ENCODE measurements at regions not wholly inside any gene's neighbourhood (a gene's known extent, or its start where the extent isn't known, plus 50 kb on each side); places are given as distances from the start of the nearest gene placed in this dataset.
"Not testable (repeated sequence)": the region's sequence is repeated elsewhere in the genome, so short reads cannot be mapped to it uniquely, and the experiment has no call there.

DNA sequence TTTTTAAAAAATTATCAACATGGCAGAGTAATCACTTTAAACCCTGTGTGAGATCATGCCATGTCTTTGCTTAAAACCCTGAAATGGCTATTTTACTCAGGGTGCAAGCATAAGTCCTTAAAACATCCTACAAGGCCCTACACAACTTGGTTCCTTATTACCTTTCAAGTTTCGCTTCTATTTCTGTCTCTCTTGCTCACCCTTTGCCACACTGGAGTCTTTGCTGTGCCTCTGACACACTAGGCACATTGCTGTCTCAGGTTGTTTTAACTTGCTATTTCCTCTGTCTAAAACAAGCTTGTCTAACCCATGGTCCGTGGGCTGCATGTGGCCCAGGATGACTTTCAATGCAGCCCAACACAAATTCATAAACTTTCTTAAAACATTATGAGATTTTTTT is 55.6 kb downstream of the KIAA0408 start:
- Mint-ChIP-seq H3K27me3 (ENCODE audit: insufficient read depth, unreplicated experiment) (no peaks in the 10 kb centered on the region), H3K36me3 (ENCODE audit: insufficient read depth, unreplicated experiment) (no peaks in the 10 kb centered on the region), H3K27ac (ENCODE audit: unreplicated experiment) (no peak overlapping the region), H3K4me3 (ENCODE audit: unreplicated experiment) (no peak overlapping the region), H3K4me1 (ENCODE audit: low read depth, unreplicated experiment) (no peaks in the 10 kb centered on the region), H3K9me3 (ENCODE audit: unreplicated experiment) (no peaks in the 10 kb centered on the region)
- Histone ChIP-seq H3K27me3 (replicated peaks; ENCODE audit: control insufficient read depth, insufficient read depth, low read length) (no peaks in the 10 kb centered on the region), H3K4me1 (no peaks in the 10 kb centered on the region), H3K4me3 (ENCODE audit: low read depth, low read length) (no peak overlapping the region), H3K36me3 (ENCODE audit: control insufficient read depth, insufficient read depth, low read length) (no peaks in the 10 kb centered on the region), H3K9me3 (no peaks in the 10 kb centered on the region)
- CTCF ChIA-PET: no interaction called here
- no peak for DNase-seq
- intact Hi-C loops (cut with micrococcal nuclease; ENCODE audit: unreplicated experiment): no loop called here
- BruUV-seq (replicated peaks): no TSS peak
- TF ChIP-seq, protein P1, sequence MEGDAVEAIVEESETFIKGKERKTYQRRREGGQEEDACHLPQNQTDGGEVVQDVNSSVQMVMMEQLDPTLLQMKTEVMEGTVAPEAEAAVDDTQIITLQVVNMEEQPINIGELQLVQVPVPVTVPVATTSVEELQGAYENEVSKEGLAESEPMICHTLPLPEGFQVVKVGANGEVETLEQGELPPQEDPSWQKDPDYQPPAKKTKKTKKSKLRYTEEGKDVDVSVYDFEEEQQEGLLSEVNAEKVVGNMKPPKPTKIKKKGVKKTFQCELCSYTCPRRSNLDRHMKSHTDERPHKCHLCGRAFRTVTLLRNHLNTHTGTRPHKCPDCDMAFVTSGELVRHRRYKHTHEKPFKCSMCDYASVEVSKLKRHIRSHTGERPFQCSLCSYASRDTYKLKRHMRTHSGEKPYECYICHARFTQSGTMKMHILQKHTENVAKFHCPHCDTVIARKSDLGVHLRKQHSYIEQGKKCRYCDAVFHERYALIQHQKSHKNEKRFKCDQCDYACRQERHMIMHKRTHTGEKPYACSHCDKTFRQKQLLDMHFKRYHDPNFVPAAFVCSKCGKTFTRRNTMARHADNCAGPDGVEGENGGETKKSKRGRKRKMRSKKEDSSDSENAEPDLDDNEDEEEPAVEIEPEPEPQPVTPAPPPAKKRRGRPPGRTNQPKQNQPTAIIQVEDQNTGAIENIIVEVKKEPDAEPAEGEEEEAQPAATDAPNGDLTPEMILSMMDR (IDR thresholded peaks at IDR 0.05; ENCODE audit: insufficient read depth in 1 of 2, low read depth in 1 of 2, low read length in 1 of 2, severe bottlenecking in 1 of 2, unreplicated experiment in 1 of 2): no peak
- POLR2A ChIA-PET: no interaction called here

DNA sequence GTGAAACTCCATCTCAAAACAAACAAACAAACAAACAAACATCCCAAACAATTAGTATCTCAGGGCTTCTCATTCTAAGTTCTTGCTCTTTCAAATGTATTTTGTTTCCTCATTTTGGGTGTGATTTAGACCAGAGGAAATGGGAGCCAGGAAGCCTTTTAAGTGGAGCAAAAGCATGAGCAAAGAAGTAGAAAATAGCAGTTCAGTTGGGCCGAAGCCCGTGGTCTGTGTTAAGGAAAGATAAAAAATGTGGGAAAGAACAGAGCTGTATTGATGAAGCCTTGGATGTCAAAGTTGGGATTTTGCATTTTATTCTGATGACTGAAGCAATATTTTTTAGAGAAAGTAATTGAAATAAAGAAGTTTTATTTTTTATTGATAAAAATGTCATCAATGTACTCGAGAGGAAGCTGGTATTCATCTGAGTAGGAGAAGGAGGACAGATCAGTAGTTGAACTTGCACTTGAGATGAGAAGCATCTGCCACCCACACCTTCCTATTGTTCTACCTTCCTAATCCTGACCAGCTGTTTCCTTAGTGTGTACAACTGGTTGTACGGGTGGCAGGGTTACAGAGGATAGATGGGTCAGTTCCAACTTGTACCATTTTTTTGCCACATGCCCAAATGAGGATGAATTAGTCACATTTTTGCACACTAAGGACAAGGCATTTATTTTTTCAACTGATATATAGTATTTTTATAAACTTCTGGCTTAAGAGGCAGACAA is 56.1 kb downstream of the KIAA0408 start:
- Mint-ChIP-seq H3K36me3 (ENCODE audit: insufficient read depth, unreplicated experiment) (no peaks in the 10 kb centered on the region), H3K4me3 (ENCODE audit: unreplicated experiment) (no peak overlapping the region), H3K4me1 (ENCODE audit: low read depth, unreplicated experiment) (no peaks in the 10 kb centered on the region), H3K27ac (ENCODE audit: unreplicated experiment) (no peak overlapping the region), H3K9me3 (ENCODE audit: unreplicated experiment) (no peaks in the 10 kb centered on the region), H3K27me3 (ENCODE audit: insufficient read depth, unreplicated experiment) (no peaks in the 10 kb centered on the region)
- no peak overlapping the region for H3K4me3 ChIP-seq (ENCODE audit: low read depth, low read length)
- intact Hi-C loops (cut with micrococcal nuclease; ENCODE audit: unreplicated experiment): no loop called here
- H3K36me3 ChIP-seq (ENCODE audit: control insufficient read depth, insufficient read depth, low read length): no peaks in the 10 kb centered on the region
- no peaks in the 10 kb centered on the region for H3K9me3 ChIP-seq
- CTCF ChIA-PET: no interaction called here
- TF ChIP-seq, protein P1 (IDR thresholded peaks at IDR 0.05; ENCODE audit: insufficient read depth in 1 of 2, low read depth in 1 of 2, low read length in 1 of 2, severe bottlenecking in 1 of 2, unreplicated experiment in 1 of 2): no peak
- H3K4me1 ChIP-seq: no peaks in the 10 kb centered on the region
- H3K27me3 ChIP-seq (replicated peaks; ENCODE audit: control insufficient read depth, insufficient read depth, low read length): no peaks in the 10 kb centered on the region
- BruUV-seq (replicated peaks): no TSS peak
- DNase-seq: no peak
- POLR2A ChIA-PET: no interaction called here

DNA sequence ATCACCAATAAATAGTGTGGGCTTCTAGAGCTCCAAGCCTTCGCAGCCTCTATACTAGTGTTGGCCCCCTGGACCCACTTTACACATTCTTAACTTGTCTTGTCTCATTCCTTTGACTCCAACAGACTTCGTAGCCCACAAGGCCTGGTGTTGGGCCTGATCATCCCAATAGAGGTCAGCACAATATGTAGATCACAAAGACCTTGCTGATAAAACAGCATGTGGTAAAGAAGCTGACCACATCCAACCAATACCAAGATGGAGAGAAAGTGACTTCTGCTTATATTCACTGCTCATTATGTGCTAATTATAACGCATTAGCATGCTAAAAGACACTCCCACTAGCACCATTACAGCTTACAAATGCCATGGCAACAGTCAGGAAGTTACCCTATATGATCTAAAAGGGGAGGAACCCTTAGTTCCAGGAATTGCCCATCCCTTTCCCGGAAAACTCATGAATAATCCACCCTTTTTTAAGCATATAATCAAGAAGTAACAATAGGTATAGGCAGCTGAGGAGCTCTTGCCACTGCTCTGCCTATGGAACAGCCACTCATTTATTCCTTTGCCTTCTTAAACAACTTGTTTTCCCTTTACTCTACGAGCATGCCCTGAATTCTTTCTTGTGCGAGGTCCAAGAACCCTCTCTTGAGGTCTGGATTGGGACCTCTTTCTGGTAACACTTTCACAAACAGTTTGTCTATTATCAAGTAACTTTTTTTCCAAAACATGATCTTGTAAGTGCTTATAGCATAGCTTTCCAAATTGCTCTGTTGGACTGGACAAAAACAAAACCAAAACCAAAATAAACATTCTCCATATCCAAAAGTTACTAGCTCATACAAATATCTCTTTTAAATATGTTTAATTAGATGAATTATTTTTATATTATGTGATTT is 54.6 kb upstream of the ECHDC1 start:
- ChIA-PET CTCF (no interaction called here), POLR2A (no interaction called here)
- Histone ChIP-seq H3K9me3 (no peaks in the 10 kb centered on the region), H3K4me3 (ENCODE audit: low read depth, low read length) (no peak overlapping the region), H3K4me1 (peaks cover 8% of the 10 kb centered on the region; the same call in 1 of the 2 replicates), H3K27me3 (replicated peaks; ENCODE audit: control insufficient read depth, insufficient read depth, low read length) (no peaks in the 10 kb centered on the region), H3K36me3 (ENCODE audit: control insufficient read depth, insufficient read depth, low read length) (no peaks in the 10 kb centered on the region)
- BruUV-seq (replicated peaks): no TSS peak
- no peak for DNase-seq
- Mint-ChIP-seq H3K27me3 (ENCODE audit: insufficient read depth, unreplicated experiment) (no peaks in the 10 kb centered on the region), H3K27ac (ENCODE audit: unreplicated experiment) (no peak overlapping the region), H3K4me3 (ENCODE audit: unreplicated experiment) (no peak overlapping the region), H3K36me3 (ENCODE audit: insufficient read depth, unreplicated experiment) (no peaks in the 10 kb centered on the region), H3K4me1 (ENCODE audit: low read depth, unreplicated experiment) (peaks cover 7% of the 10 kb centered on the region), H3K9me3 (ENCODE audit: unreplicated experiment) (no peaks in the 10 kb centered on the region)
- TF ChIP-seq, protein P1 (IDR thresholded peaks at IDR 0.05; ENCODE audit: insufficient read depth in 1 of 2, low read depth in 1 of 2, low read length in 1 of 2, severe bottlenecking in 1 of 2, unreplicated experiment in 1 of 2): no peak
- intact Hi-C loops (cut with micrococcal nuclease; ENCODE audit: unreplicated experiment): no loop called here

DNA sequence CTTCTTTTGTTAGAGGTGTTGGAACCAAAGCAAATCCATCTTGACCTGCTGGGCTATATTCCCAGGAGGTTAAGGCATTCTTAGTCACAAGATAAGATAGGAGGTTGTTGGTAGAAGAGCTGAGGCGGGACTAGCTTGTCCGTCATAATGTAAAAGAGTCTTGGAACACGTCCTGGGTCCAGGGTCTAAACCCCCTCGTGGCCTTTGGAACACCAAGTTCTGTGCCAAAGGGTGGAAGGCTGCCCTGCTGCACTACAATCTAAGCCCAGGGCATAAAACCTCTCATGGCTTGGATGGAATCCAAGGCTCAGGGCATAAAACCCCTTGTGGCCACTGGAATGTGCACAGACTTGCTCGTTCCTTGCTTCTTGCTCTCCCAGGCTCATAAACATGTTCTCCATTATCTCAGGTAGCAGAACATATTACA is 53.8 kb upstream of the ECHDC1 start:
- peak; percentile 8 to 34 for DNase-seq
- H3K36me3 ChIP-seq (ENCODE audit: control insufficient read depth, insufficient read depth, low read length); H3K27ac Mint-ChIP-seq (ENCODE audit: unreplicated experiment); H3K4me1 Mint-ChIP-seq (ENCODE audit: low read depth, unreplicated experiment); H3K9me3 ChIP-seq; H3K4me3 Mint-ChIP-seq (ENCODE audit: unreplicated experiment); POLR2A ChIA-PET; H3K36me3 Mint-ChIP-seq (ENCODE audit: insufficient read depth, unreplicated experiment); H3K4me3 ChIP-seq (ENCODE audit: low read depth, low read length); H3K27me3 Mint-ChIP-seq (ENCODE audit: insufficient read depth, unreplicated experiment); H3K9me3 Mint-ChIP-seq (ENCODE audit: unreplicated experiment); H3K27me3 ChIP-seq (replicated peaks; ENCODE audit: control insufficient read depth, insufficient read depth, low read length); CTCF ChIA-PET; H3K4me1 ChIP-seq; BruUV-seq (replicated peaks); intact Hi-C loops (cut with micrococcal nuclease; ENCODE audit: unreplicated experiment): not testable (repeated sequence)
